PC-3 (cell line): ENCODE measurements at regions not wholly inside any gene's neighbourhood (a gene's known extent, or its start where the extent isn't known, plus 50 kb on each side); places are given as distances from the start of the nearest gene placed in this dataset.

Source experiments
- CTCF ChIP-seq: fragments of 300-600 bp; sonication (generic); conservative IDR thresholded peaks from 2 replicates; pipeline ENCODE4 v1.5.1; 2017; ENCODE audit warnings: antibody characterized with exemption, low read depth, mild to moderate bottlenecking, low read length
- EZH2 ChIP-seq: fragments of 300-600 bp; sonication (generic); IDR thresholded peaks from one replicate; pipeline ENCODE4 v1.6.1; 2017; ENCODE audit warnings: antibody characterized with exemption, mild to moderate bottlenecking, low read length; ENCODE audit not compliant: unreplicated experiment
- EZH2phosphoT487 ChIP-seq: fragments of 300-600 bp; sonication (generic); IDR thresholded peaks from 2 replicates; pipeline ENCODE4 v1.6.1; 2018; ENCODE audit warnings: mild to moderate bottlenecking, antibody characterized with exemption, low read length, borderline replicate concordance

GRCh38 chr5:51696122-51696521, 312.9 kb downstream of the ISL1 start:
- no peak for TF ChIP-seq CTCF
- no peak for TF ChIP-seq EZH2
- no peak for TF ChIP-seq EZH2phosphoT487
